CD4-positive, alpha-beta T cell treated with Interleukin-6 for 4 hours (primary cell): ENCODE measurements at regions not wholly inside any gene's neighbourhood (a gene's known extent, or its start where the extent isn't known, plus 50 kb on each side); places are given as distances from the start of the nearest gene placed in this dataset.
"Not testable (repeated sequence)": the region's sequence is repeated elsewhere in the genome, so short reads cannot be mapped to it uniquely, and the experiment has no call there.

Experiments
- DNase-seq: peaks from one replicate; pipeline ENCODE4 v3.0.0-alpha.2; 2020; ENCODE audit warnings: mixed read lengths

GRCh38 chrX:42434458-42435166, 343.4 kb downstream of the PPP1R2C start:
- DNase-seq: no peak

- no peak for DNase-seq
Observed at GRCh38 chrX:42432552-42432951, 345.4 kb downstream of the PPP1R2C start.

DNA sequence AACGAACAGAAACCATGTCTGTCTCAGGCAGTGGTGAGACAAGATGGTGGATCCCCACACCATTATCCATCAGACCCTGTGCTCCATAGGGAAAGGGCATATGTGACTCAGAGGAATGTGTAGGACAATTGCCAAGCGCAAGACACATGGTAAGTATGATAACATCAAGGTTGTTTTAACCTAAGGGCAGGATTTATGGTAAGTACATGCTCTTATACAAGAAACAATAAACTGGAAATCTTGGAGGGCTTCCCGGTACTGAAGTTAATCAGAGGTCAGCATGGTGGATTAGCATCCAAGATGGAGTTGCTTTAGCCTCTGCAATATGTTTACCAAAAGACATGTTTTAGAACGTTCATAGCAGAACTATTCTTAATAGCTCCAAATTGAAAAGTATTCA, 355.0 kb downstream of the PPP1R2C start:
- DNase-seq: no peak

GRCh38 chrX:42420426-42420825, 357.5 kb downstream of the PPP1R2C start:
- no peak for DNase-seq

DNA sequence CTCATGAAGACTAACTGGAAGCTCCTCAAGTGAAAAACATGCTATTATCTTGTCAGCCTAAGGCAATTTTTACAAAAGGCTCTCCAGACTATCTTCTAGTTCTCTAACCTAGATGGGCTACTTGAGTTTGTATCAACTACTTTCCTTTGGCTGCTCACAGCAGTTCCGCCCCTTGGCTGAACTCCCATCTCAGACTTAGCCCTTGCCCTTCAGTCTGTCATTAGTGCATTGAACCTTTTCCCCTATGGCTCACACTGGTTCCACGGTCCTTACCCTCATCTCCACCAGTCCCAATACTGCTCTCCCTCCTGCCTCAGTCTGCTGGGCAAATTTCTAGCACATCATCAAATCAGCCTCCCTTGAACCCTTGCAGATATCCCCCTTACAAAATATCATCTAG, 362.3 kb downstream of the PPP1R2C start:
- no peak for DNase-seq

DNA sequence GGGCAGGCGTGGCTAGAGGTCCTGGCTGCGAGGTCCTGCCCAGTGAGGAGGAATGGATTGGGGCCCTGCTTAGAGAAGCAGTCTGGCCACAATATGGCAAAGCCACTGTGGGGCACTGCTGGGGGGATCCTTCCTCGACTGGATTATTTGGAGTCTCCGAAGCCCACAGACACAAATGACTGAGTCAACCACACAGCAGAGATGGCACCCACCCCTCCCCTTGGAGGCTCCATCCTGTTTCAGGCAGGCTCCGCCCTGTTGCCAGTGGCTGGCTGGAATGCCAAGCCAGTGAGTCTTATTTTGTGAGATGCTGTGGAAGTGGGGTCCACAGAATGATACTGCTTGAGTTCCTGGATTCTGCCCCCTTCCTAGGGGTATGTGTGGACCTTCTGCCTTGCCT, 363.9 kb downstream of the PPP1R2C start:
- no peak for DNase-seq

DNA sequence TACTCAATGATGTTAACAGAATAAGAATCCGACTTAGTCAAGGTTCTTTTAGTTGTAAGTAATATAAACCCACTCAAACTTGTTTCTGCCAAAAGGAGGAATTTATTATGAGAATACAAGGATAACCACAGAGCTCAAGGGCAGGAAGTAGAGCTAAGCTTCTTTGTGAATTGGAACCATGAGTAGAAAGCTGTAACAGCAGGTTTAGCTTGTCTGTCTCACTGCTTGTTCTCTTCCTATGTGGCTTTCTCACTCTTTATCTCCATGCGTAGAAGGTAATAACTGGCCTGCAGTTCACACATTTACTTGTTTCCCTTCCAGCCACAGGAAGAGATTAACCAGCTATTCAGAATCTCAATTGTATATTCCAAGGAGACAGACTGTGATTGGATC, 378.3 kb downstream of the PPP1R2C start:
- DNase-seq: no peak

- peak; percentile 27 for DNase-seq
Observed at GRCh38 chrX:42398967-42399631, 378.9 kb downstream of the PPP1R2C start.

- DNase-seq: no peak
Observed at GRCh38 chrX:42396136-42396535, 381.8 kb downstream of the PPP1R2C start.

DNA sequence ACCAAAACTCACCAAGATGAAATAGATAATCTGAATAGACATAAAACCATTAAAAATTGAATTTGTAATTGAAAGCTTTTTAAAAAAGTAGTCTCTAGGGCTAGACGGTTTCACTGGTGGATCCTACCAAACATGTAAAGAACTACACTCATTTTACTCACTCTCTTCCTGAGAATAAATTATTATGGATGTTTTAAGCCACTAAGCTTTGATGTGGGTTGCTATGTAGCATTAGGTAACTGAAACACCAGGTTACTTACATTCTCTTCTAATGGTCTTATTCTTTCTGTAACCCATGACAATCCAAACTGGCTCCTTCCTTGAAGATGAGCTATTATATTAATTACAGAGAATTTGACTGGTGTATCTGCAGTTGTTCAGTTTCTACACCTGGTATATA, 385.1 kb downstream of the PPP1R2C start:
- no peak for DNase-seq

GRCh38 chrX:42386681-42387080, 391.3 kb downstream of the PPP1R2C start:
- no peak for DNase-seq

DNA sequence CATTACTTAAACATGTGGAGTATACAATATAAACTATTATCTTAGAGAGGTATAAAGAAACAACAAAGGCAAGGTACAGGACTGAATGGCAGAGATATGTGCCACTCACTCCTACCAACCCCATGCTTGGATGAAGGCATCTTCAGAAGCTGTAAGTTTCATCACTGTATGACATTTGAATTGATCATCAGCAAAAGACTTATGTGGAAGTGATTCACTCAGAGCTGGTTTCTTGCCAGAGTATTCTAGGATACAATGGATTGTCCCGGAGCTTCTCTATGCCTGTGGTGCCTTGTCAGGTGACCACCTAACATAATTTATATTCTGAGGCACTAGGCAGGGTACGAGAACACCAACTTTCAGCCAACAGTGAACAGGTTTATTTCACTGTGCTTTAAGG, 392.2 kb downstream of the PPP1R2C start:
- no peak for DNase-seq

DNA sequence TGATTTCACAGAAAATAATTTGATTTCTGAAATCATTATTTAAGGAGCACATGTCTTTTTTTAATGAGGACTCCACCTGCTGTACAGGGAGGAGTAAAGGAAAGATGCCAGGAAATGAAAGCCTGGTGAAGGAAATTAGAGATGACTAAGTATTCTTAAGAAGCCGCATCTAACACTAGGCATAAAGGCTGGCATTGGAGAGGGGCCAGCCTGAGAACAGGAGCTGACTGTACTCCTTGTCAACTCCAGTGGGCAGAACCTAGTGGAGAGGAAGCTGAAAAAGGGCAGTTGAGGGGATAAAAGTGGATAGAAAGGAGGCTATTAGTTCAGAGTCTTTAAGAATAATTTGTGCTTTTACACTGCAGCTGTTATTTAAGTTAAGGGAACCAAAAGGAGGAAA, 393.0 kb downstream of the PPP1R2C start:
- DNase-seq: no peak

- no peak for DNase-seq
Observed at GRCh38 chrX:42378857-42379256, 399.1 kb downstream of the PPP1R2C start.

GRCh38 chrX:42375086-42375485, 402.9 kb downstream of the PPP1R2C start:
- DNase-seq: no peak

GRCh38 chrX:42366181-42366580, 411.8 kb downstream of the PPP1R2C start:
- DNase-seq: no peak

DNA sequence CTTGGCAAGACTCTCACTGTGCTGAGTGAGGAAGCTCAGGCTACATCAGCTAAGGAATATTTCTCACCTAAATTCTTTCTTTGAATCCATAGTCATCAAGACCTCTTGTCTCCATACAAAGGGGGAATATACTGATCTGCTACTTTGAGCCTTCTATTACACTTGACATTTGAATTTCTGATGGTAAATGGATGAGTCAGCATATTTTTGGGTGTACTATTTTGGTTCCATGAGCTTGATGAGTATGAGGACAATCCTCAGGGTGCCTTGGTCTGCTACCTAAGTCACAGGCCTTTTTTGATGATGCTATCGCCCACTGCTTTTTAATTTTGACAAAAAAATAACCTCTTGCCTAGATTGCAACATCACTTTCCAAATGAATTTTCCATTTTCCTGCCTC, 415.7 kb downstream of the PPP1R2C start:
- no peak for DNase-seq

- not testable (repeated sequence) for DNase-seq
Observed at GRCh38 chrX:42342981-42343380, 419.6 kb upstream of the CASK start.
